CD4-positive, alpha-beta memory T cell (primary cell): ENCODE measurements at regions not wholly inside any gene's neighbourhood (a gene's known extent, or its start where the extent isn't known, plus 50 kb on each side); places are given as distances from the start of the nearest gene placed in this dataset.

Source experiments
- CTCF ChIA-PET: fragments of 350-600 bp; sonication (Branson Sonifier 250); formaldehyde crosslinking; loops from one replicate; lab custom pipeline; 2021; ENCODE audit warnings: inconsistent platforms; ENCODE audit not compliant: partially characterized antibody; lab: Charles Lee
- POLR2A ChIA-PET: fragments of 350-600 bp; sonication (Branson Sonifier 250); formaldehyde crosslinking; loops from one replicate; lab custom pipeline; 2021; ENCODE audit not compliant: partially characterized antibody; lab: Charles Lee
- DNase-seq, 5 donors: peaks; one replicate each; pipeline versions ENCODE4 v3.0.0 to v3.0.0-alpha.2; 2020 to 2022; ENCODE audit warnings: mixed read lengths in 1 of 5
- H3K27ac ChIP-seq: one replicate; pipeline ENCODE4 v1.7.0; 2013; ENCODE audit warnings: low read depth, low read length
- H3K27me3 ChIP-seq: 2 replicates; pipeline ENCODE4 v1.7.0; 2013; ENCODE audit warnings: mild to moderate bottlenecking, low read length, moderate library complexity; ENCODE audit not compliant: insufficient read depth
- H3K36me3 ChIP-seq: 2 replicates; pipeline ENCODE4 v1.7.0; 2013; ENCODE audit warnings: mild to moderate bottlenecking, low read length, moderate library complexity; ENCODE audit not compliant: insufficient read depth
- H3K4me1 ChIP-seq: 2 replicates; pipeline ENCODE4 v1.7.0; 2013; ENCODE audit warnings: mild to moderate bottlenecking, low read length, moderate library complexity; ENCODE audit not compliant: insufficient read depth
- H3K4me3 ChIP-seq, 2 donors: one replicate each; pipeline ENCODE4 v1.7.0; 2013; ENCODE audit warnings: low read length in 2 of 2, mild to moderate bottlenecking in 1 of 2
- H3K9me3 ChIP-seq, 2 donors: one replicate each; pipeline ENCODE4 v1.7.0; 2013; ENCODE audit warnings: low read length in 2 of 2, control low read depth in 1 of 2; ENCODE audit not compliant: control insufficient read depth in 1 of 2
- H3K27ac Mint-ChIP-seq, 7 donors: one replicate each; pipeline ENCODE4 v1.8.0; 2020 to 2021; ENCODE audit warnings: mixed read lengths in 7 of 7, mild to moderate bottlenecking in 6 of 7, inconsistent platforms in 3 of 7, moderate library complexity in 3 of 7
- H3K27me3 Mint-ChIP-seq, 2 donors: one replicate each; pipeline ENCODE4 v1.8.0; 2020 to 2021; ENCODE audit warnings: mixed read lengths in 2 of 2
- H3K36me3 Mint-ChIP-seq, 2 donors: one replicate each; pipeline ENCODE4 v1.8.0; 2020 to 2021; ENCODE audit warnings: mixed read lengths in 2 of 2, inconsistent platforms in 1 of 2, mild to moderate bottlenecking in 1 of 2
- H3K4me1 Mint-ChIP-seq, 4 donors: one replicate each; pipeline ENCODE4 v1.8.0; 2020 to 2021; ENCODE audit warnings: mixed read lengths in 4 of 4, mild to moderate bottlenecking in 1 of 4
- H3K4me3 Mint-ChIP-seq, 8 donors: one replicate each; pipeline ENCODE4 v1.8.0; 2020 to 2021; ENCODE audit warnings: mixed read lengths in 8 of 8, mild to moderate bottlenecking in 7 of 8, moderate library complexity in 6 of 8, inconsistent platforms in 3 of 8
- H3K9me3 Mint-ChIP-seq, 8 donors: one replicate each; pipeline ENCODE4 v1.8.0; 2020 to 2021; ENCODE audit warnings: mixed read lengths in 8 of 8, mild to moderate bottlenecking in 5 of 8, inconsistent platforms in 3 of 8, moderate library complexity in 1 of 8
- intact Hi-C: fragments of 100-400 bp; cut with micrococcal nuclease; formaldehyde crosslinking; loops from one replicate; pipeline ENCODE4 v1.15.1; 2023

- Mint-ChIP-seq H3K27ac (peak overlapping the region; percentile 85 to 99 (median 97)), H3K4me3 (peak overlapping the region; percentile 63 to 91 (median 79))
- POLR2A ChIA-PET: interaction anchor here (0.6 to 6.4 kb wide), 20 partner anchors 13 to 185 kb away, joined by 3 to 85 read pairs (median 6); partner anchors contain the start of gene STK17B
These were observed 91.2 kb upstream of the STK17B start for GRCh38 chr2:196262606-196263005.

GRCh38 chr2:196263181-196263747 lies 91.9 kb upstream of the STK17B start:
- ChIA-PET POLR2A (interaction anchor here (0.6 to 6.4 kb wide), 19 partner anchors 12 to 186 kb away, joined by 3 to 85 read pairs (median 5); partner anchors contain the start of gene STK17B), CTCF (interaction anchor here (1.0 to 6.1 kb wide), 6 partner anchors 13 to 100 kb away, joined by 3 to 60 read pairs (median 8); no protein-coding TSS in a partner anchor)
- Histone ChIP-seq H3K4me3 (peak overlapping the region in 1 of 2 donors; percentile 33), H3K27ac (peak overlapping the region; percentile 78), H3K36me3 (no peaks in the 10 kb centered on the region), H3K27me3 (no peaks in the 10 kb centered on the region), H3K4me1 (peaks cover 93% of the 10 kb centered on the region), H3K9me3 (no peaks in the 10 kb centered on the region)
- Mint-ChIP-seq H3K4me1 (peaks cover 59 to 83% (median 71%) of the 10 kb centered on the region in 4 donors), H3K4me3 (peak overlapping the region; percentile 63 to 91 (median 79)), H3K27me3 (no peaks in the 10 kb centered on the region), H3K36me3 (peaks cover 0 to 1% of the 10 kb centered on the region in 2 donors), H3K9me3 (no peaks in the 10 kb centered on the region), H3K27ac (peak overlapping the region; percentile 85 to 99 (median 97))
- intact Hi-C loops: loop anchor here (1.0 to 10.0 kb wide), 6 partner anchors 11 to 728 kb away; no protein-coding TSS in a partner anchor
- peak; percentile 72 to 82 (median 78) for DNase-seq

More at GRCh38 chr2:196262606-196263005, 91.2 kb upstream of the STK17B start:
- DNase-seq: peak in 1 of 5 donors; percentile 48
- CTCF ChIA-PET: interaction anchor here (1.0 to 6.1 kb wide), 6 partner anchors 13 to 99 kb away, joined by 3 to 60 read pairs (median 8); no protein-coding TSS in a partner anchor
- peaks cover 0 to 1% of the 10 kb centered on the region in 2 donors for H3K36me3 Mint-ChIP-seq
- no peaks in the 10 kb centered on the region for H3K27me3 Mint-ChIP-seq
- peak overlapping the region; percentile 78 for H3K27ac ChIP-seq
- intact Hi-C loops: loop anchor here (1.0 to 10.0 kb wide), 6 partner anchors 12 to 728 kb away; no protein-coding TSS in a partner anchor
- H3K9me3 ChIP-seq: no peaks in the 10 kb centered on the region
- H3K4me3 ChIP-seq: peak overlapping the region in 1 of 2 donors; percentile 26
- H3K4me1 Mint-ChIP-seq: peaks cover 59 to 83% (median 70%) of the 10 kb centered on the region in 4 donors
- no peaks in the 10 kb centered on the region for H3K27me3 ChIP-seq
- H3K4me1 ChIP-seq: peaks cover 87% of the 10 kb centered on the region
- H3K9me3 Mint-ChIP-seq: no peaks in the 10 kb centered on the region
- no peaks in the 10 kb centered on the region for H3K36me3 ChIP-seq

- POLR2A ChIA-PET: interaction anchor here (0.9 to 5.0 kb wide), 12 partner anchors 10 to 103 kb away, joined by 3 to 30 read pairs (median 10); partner anchors contain the start of gene STK17B
- CTCF ChIA-PET: interaction anchor here (0.7 to 3.4 kb wide), 7 partner anchors 10 to 198 kb away, joined by 3 to 20 read pairs (median 3); partner anchors contain the start of gene DNAH7
These were observed 95.0 kb upstream of the STK17B start for GRCh38 chr2:196266351-196266750.

GRCh38 chr2:196266855-196267254 lies 95.5 kb upstream of the STK17B start:
- no peaks in the 10 kb centered on the region for H3K36me3 ChIP-seq
- intact Hi-C loops: loop anchor here (10.0 kb wide), 1 partner anchor 732 kb away; no protein-coding TSS in a partner anchor
- POLR2A ChIA-PET: interaction anchor here (0.9 to 5.0 kb wide), 13 partner anchors 9 to 104 kb away, joined by 3 to 30 read pairs (median 9); partner anchors contain the start of gene STK17B

More at GRCh38 chr2:196266351-196266750, 95.0 kb upstream of the STK17B start:
- H3K4me1 ChIP-seq: peaks cover 88% of the 10 kb centered on the region
- H3K36me3 ChIP-seq: no peaks in the 10 kb centered on the region
- intact Hi-C loops: loop anchor here (10.0 kb wide), 1 partner anchor 732 kb away; no protein-coding TSS in a partner anchor
- H3K27ac ChIP-seq: no peak overlapping the region
- H3K9me3 Mint-ChIP-seq: no peaks in the 10 kb centered on the region
- DNase-seq: no peak
- H3K27me3 Mint-ChIP-seq: no peaks in the 10 kb centered on the region
- H3K9me3 ChIP-seq: no peaks in the 10 kb centered on the region
- H3K4me3 Mint-ChIP-seq: no peak overlapping the region
- peaks cover 54 to 81% (median 67%) of the 10 kb centered on the region in 4 donors for H3K4me1 Mint-ChIP-seq
- H3K36me3 Mint-ChIP-seq: no peaks in the 10 kb centered on the region
- H3K27me3 ChIP-seq: no peaks in the 10 kb centered on the region
- no peak overlapping the region for H3K4me3 ChIP-seq
- H3K27ac Mint-ChIP-seq: peak overlapping the region; percentile 19 to 86 (median 70)

GRCh38 chr2:196268025-196268424 lies 96.6 kb upstream of the STK17B start:
- CTCF ChIA-PET: interaction anchor here (1.3 to 3.4 kb wide), 4 partner anchors 8 to 104 kb away, joined by 4 to 20 read pairs (median 7); no protein-coding TSS in a partner anchor
- Mint-ChIP-seq H3K27ac (peak overlapping the region; percentile 73 to 94 (median 84)), H3K4me3 (peak overlapping the region; percentile 36 to 89 (median 81)), H3K9me3 (no peaks in the 10 kb centered on the region), H3K36me3 (no peaks in the 10 kb centered on the region), H3K27me3 (no peaks in the 10 kb centered on the region), H3K4me1 (peaks cover 44 to 72% (median 58%) of the 10 kb centered on the region in 4 donors)
- H3K9me3 ChIP-seq: no peaks in the 10 kb centered on the region
- DNase-seq: no peak
- POLR2A ChIA-PET: interaction anchor here (0.8 to 5.0 kb wide), 15 partner anchors 7 to 104 kb away, joined by 3 to 30 read pairs (median 5); partner anchors contain the start of gene STK17B
- intact Hi-C loops: loop anchor here (10.0 kb wide), 1 partner anchor 733 kb away; no protein-coding TSS in a partner anchor
- H3K4me3 ChIP-seq: no peak overlapping the region
- no peaks in the 10 kb centered on the region for H3K36me3 ChIP-seq
- H3K27ac ChIP-seq: peak overlapping the region; percentile 45
- H3K4me1 ChIP-seq: peaks cover 72% of the 10 kb centered on the region
- no peaks in the 10 kb centered on the region for H3K27me3 ChIP-seq

More at GRCh38 chr2:196266855-196267254, 95.5 kb upstream of the STK17B start:
- Histone ChIP-seq H3K27ac (no peak overlapping the region), H3K27me3 (no peaks in the 10 kb centered on the region), H3K4me1 (peaks cover 83% of the 10 kb centered on the region), H3K9me3 (no peaks in the 10 kb centered on the region), H3K4me3 (no peak overlapping the region)
- Mint-ChIP-seq H3K36me3 (no peaks in the 10 kb centered on the region), H3K27ac (peak overlapping the region; percentile 3 to 85 (median 53)), H3K4me1 (peaks cover 54 to 82% (median 68%) of the 10 kb centered on the region in 4 donors), H3K27me3 (no peaks in the 10 kb centered on the region), H3K4me3 (peak overlapping the region in 5 of 8 donors; percentile 7 to 30 (median 16)), H3K9me3 (no peaks in the 10 kb centered on the region)
- no peak for DNase-seq
- CTCF ChIA-PET: interaction anchor here (0.7 to 3.4 kb wide), 7 partner anchors 9 to 198 kb away, joined by 3 to 20 read pairs (median 4); partner anchors contain the start of gene DNAH7

- Mint-ChIP-seq H3K27me3 (no peaks in the 10 kb centered on the region), H3K4me3 (peak overlapping the region; percentile 36 to 89 (median 81)), H3K4me1 (peaks cover 40 to 71% (median 53%) of the 10 kb centered on the region in 4 donors), H3K9me3 (no peaks in the 10 kb centered on the region), H3K27ac (peak overlapping the region; percentile 73 to 94 (median 84)), H3K36me3 (no peaks in the 10 kb centered on the region)
- intact Hi-C loops: loop anchor here (10.0 kb wide), 1 partner anchor 734 kb away; no protein-coding TSS in a partner anchor
- H3K27ac ChIP-seq: peak overlapping the region; percentile 45
- peak in 3 of 5 donors; percentile 26 to 55 (median 31) for DNase-seq
- H3K9me3 ChIP-seq: no peaks in the 10 kb centered on the region
- ChIA-PET POLR2A (interaction anchor here (1.0 to 5.0 kb wide), 16 partner anchors 8 to 136 kb away, joined by 3 to 30 read pairs (median 5); partner anchors contain the start of gene STK17B), CTCF (interaction anchor here (0.7 to 3.4 kb wide), 4 partner anchors 7 to 104 kb away, joined by 3 to 20 read pairs (median 7); no protein-coding TSS in a partner anchor)
- no peak overlapping the region for H3K4me3 ChIP-seq
- H3K27me3 ChIP-seq: no peaks in the 10 kb centered on the region
- H3K4me1 ChIP-seq: peaks cover 69% of the 10 kb centered on the region
- no peaks in the 10 kb centered on the region for H3K36me3 ChIP-seq
These were observed 97.4 kb upstream of the STK17B start for GRCh38 chr2:196268538-196269338.
